ENCODE measurements at regions not wholly inside any gene's neighbourhood (a gene's known extent, or its start where the extent isn't known, plus 50 kb on each side); places are given as distances from the start of the nearest gene placed in this dataset.

DNA sequence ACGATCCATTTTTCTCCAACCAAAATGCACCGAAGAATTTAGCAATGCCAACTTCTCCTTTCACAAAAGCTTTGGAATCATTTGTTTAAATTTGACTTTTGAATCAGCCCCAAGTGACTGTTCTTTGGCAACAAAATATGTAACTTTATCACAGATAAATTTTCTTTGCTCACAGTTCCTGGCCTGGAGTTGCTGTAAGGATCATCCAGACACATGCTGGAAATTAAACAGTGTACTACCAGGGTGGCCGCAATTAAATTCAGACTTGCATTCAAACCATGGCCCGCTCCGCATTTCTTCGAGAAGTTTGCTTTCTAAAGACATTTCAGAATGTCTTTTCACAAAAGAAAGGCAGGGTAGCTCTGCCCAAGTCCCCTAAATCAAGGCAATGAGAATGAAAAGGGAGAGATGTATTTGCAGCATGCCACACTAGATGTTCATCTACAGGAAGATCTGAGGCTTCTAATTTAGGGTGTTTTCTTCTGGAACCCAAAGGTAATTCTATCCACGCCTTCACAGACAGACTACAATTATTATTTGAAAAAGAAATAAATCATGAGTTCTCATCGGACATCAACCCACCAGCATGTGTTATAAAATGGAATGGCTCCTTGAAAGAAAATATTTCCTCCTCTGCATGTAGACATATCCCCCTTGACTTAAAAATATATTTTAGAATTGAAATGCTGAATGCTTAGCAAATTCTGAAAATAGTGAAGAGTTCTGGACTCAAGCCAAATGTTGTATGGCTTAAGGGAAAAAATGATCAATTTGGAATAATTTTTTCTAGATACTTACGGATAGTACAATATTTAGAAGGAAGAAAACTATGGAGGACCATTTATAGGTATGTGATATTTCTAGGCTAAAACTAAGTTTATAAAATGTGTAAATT is 189.7 kb upstream of the BLID start:
- no peak for DNase-seq (ENCODE audit: low spot score)
- TF ChIP-seq CTCF (IDR thresholded peaks at IDR 0.05), result no peak
- no peak overlapping the region for H3K4me3 Mint-ChIP-seq (ENCODE audit: unreplicated experiment)
- no peaks in the 10 kb centered on the region for H3K36me3 Mint-ChIP-seq (ENCODE audit: low read depth)
- H3K9me3 Mint-ChIP-seq (ENCODE audit: low read depth), result no peaks in the 10 kb centered on the region
- H3K4me1 Mint-ChIP-seq (ENCODE audit: low read depth), result no peaks in the 10 kb centered on the region
- no peak overlapping the region for H3K27ac Mint-ChIP-seq (ENCODE audit: unreplicated experiment)
- peaks cover 21% of the 10 kb centered on the region for H3K27me3 Mint-ChIP-seq (ENCODE audit: low read depth)

DNA sequence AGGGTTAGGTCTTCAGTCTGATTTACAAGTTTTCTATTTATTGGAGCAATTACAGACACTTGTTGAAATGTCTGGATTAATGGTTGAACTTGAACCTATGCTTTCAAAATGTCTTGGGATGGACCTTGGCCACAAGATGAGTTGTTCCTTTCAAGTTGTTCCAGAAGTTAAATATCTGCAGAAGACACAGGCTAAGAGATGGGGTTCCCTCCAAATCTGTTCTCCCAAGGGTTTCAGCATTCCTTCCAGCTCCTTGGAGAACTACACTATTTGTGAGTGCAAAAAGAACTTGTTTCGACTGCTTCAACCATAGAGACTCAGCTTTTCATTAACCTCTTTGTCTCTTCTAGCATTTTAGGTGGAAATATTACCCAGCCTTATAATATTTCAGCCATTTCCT is 189.0 kb upstream of the BLID start:
- Mint-ChIP-seq H3K27me3 (ENCODE audit: low read depth) (peaks cover 20% of the 10 kb centered on the region), H3K9me3 (ENCODE audit: low read depth) (peaks cover 2% of the 10 kb centered on the region), H3K36me3 (ENCODE audit: low read depth) (no peaks in the 10 kb centered on the region), H3K27ac (ENCODE audit: unreplicated experiment) (no peak overlapping the region), H3K4me1 (ENCODE audit: low read depth) (no peaks in the 10 kb centered on the region), H3K4me3 (ENCODE audit: unreplicated experiment) (no peak overlapping the region)
- TF ChIP-seq CTCF (IDR thresholded peaks at IDR 0.05), result no peak
- DNase-seq (ENCODE audit: low spot score), result no peak

- Mint-ChIP-seq H3K27me3 (ENCODE audit: low read depth) (peaks cover 16% of the 10 kb centered on the region), H3K36me3 (ENCODE audit: low read depth) (no peaks in the 10 kb centered on the region), H3K9me3 (ENCODE audit: low read depth) (peaks cover 8% of the 10 kb centered on the region), H3K4me1 (ENCODE audit: low read depth) (no peaks in the 10 kb centered on the region), H3K27ac (ENCODE audit: unreplicated experiment) (no peak overlapping the region), H3K4me3 (ENCODE audit: unreplicated experiment) (no peak overlapping the region)
- TF ChIP-seq CTCF (IDR thresholded peaks at IDR 0.05), result no peak
- no peak for DNase-seq (ENCODE audit: low spot score)
Measured at GRCh38 chr11:122304306-122304705, 188.3 kb upstream of the BLID start.

GRCh38 chr11:122294041-122294440 is 178.0 kb upstream of the BLID start:
- Mint-ChIP-seq H3K27ac (ENCODE audit: unreplicated experiment) (no peak overlapping the region), H3K27me3 (ENCODE audit: low read depth) (peaks cover 6% of the 10 kb centered on the region), H3K4me1 (ENCODE audit: low read depth) (no peaks in the 10 kb centered on the region), H3K36me3 (ENCODE audit: low read depth) (peaks cover 3% of the 10 kb centered on the region), H3K4me3 (ENCODE audit: unreplicated experiment) (no peak overlapping the region), H3K9me3 (ENCODE audit: low read depth) (peaks cover 31% of the 10 kb centered on the region)
- no peak for TF ChIP-seq CTCF (IDR thresholded peaks at IDR 0.05)
- no peak for DNase-seq (ENCODE audit: low spot score)

GRCh38 chr11:122293296-122294023 is 177.4 kb upstream of the BLID start:
- H3K4me1 Mint-ChIP-seq (ENCODE audit: low read depth), result no peaks in the 10 kb centered on the region
- TF ChIP-seq CTCF (IDR thresholded peaks at IDR 0.05), result peak; percentile 32
- H3K27me3 Mint-ChIP-seq (ENCODE audit: low read depth), result peaks cover 6% of the 10 kb centered on the region
- H3K27ac Mint-ChIP-seq (ENCODE audit: unreplicated experiment), result no peak overlapping the region
- no peak overlapping the region for H3K4me3 Mint-ChIP-seq (ENCODE audit: unreplicated experiment)
- H3K9me3 Mint-ChIP-seq (ENCODE audit: low read depth), result peaks cover 26% of the 10 kb centered on the region
- no peak for DNase-seq (ENCODE audit: low spot score)
- H3K36me3 Mint-ChIP-seq (ENCODE audit: low read depth), result peaks cover 3% of the 10 kb centered on the region

Measured in chondrocyte (in vitro differentiated cells).